ENCODE measurements at regions not wholly inside any gene's neighbourhood (a gene's known extent, or its start where the extent isn't known, plus 50 kb on each side); places are given as distances from the start of the nearest gene placed in this dataset.

- no peak overlapping the region for H2BK20ac ChIP-seq (ENCODE audit: low read depth, low read length)
- peaks cover 8% of the 10 kb centered on the region for H3K4me1 ChIP-seq (ENCODE audit: control insufficient read depth, insufficient read depth, low read length)
- H2AFZ ChIP-seq (replicated peaks; ENCODE audit: low read length, poor library complexity): no peak overlapping the region
- H4K20me1 ChIP-seq (ENCODE audit: insufficient read depth, low read length): no peaks in the 10 kb centered on the region
- ChIA-PET POLR2A (ENCODE audit: unreplicated experiment) (no interaction called here), CTCF (no interaction called here)
- no peaks in the 10 kb centered on the region for H3K27me3 ChIP-seq (ENCODE audit: control insufficient read depth, insufficient read depth, low read length)
- H2BK5ac ChIP-seq (ENCODE audit: low read depth, low read length, poor library complexity, severe bottlenecking): no peak overlapping the region
- dilution Hi-C loops (cut with HindIII; ENCODE audit: low sequenced_read_pairs, unreplicated experiment): no loop called here
- no peak overlapping the region for H3K4ac ChIP-seq (ENCODE audit: low read depth, low read length)
- no peak overlapping the region for H3K27ac ChIP-seq (ENCODE audit: insufficient read depth, low read length)
- no peaks in the 10 kb centered on the region for H3K9me3 ChIP-seq (ENCODE audit: control insufficient read depth, insufficient read depth, low read length)
- TF ChIP-seq BHLHE40 (IDR thresholded peaks at IDR 0.05; ENCODE audit: low read depth, low read length) (no peak), USF2 (IDR thresholded peaks at IDR 0.05; ENCODE audit: low read depth, low read length) (no peak), RFX5 (IDR thresholded peaks at IDR 0.05; ENCODE audit: low read depth, low read length) (no peak), MXI1 (IDR thresholded peaks at IDR 0.05; ENCODE audit: borderline replicate concordance, low read depth, low read length) (no peak), ELK1 (IDR thresholded peaks at IDR 0.05; ENCODE audit: borderline replicate concordance, low read depth, low read length) (no peak), CHD1 (IDR thresholded peaks at IDR 0.05; ENCODE audit: low read depth, low read length) (no peak), FOS (IDR thresholded peaks at IDR 0.05; ENCODE audit: low read depth, low read length) (no peak), RCOR1 (IDR thresholded peaks at IDR 0.05; ENCODE audit: insufficient replicate concordance, low read length) (no peak), POLR2A (IDR thresholded peaks at IDR 0.05; ENCODE audit: low read depth, low read length) (no peak), MAZ (IDR thresholded peaks at IDR 0.05; ENCODE audit: borderline replicate concordance, low read depth, low read length) (no peak), MAFK (IDR thresholded peaks at IDR 0.05; ENCODE audit: low read depth, low read length) (no peak), CTCF (conservative IDR thresholded peaks at IDR 0.05; ENCODE audit: low read depth, low read length) (no peak), NFE2L2 (IDR thresholded peaks at IDR 0.05; ENCODE audit: low read depth, low read length) (no peak), SMC3 (IDR thresholded peaks at IDR 0.05; ENCODE audit: low read depth, low read length) (no peak), RAD21 (IDR thresholded peaks at IDR 0.05; ENCODE audit: low read length) (no peak)
- no peak overlapping the region for H2AK9ac ChIP-seq (replicated peaks; ENCODE audit: low read depth, low read length, poor library complexity)
- peaks cover 7% of the 10 kb centered on the region for H3K9me1 ChIP-seq (ENCODE audit: insufficient read depth, low read length)
- intact Hi-C loops (cut with micrococcal nuclease): loop anchor here (10.0 kb wide), 1 partner anchor 1247 kb away; no protein-coding TSS in a partner anchor
- no TSS peak for BruUV-seq (replicated peaks)
- no peak overlapping the region for H2BK120ac ChIP-seq (ENCODE audit: low read depth, low read length)
- no peak overlapping the region for H3K9ac ChIP-seq (ENCODE audit: low read depth, low read length)
- no peak overlapping the region for H2AK5ac ChIP-seq (ENCODE audit: low read depth, low read length)
- no peak overlapping the region for H4K5ac ChIP-seq (ENCODE audit: low read depth, low read length)
- ATAC-seq (ENCODE audit: low read depth) (no peak), DNase-seq (no peak)
- no peak overlapping the region for H3K18ac ChIP-seq (ENCODE audit: low read depth, low read length)
- H3K14ac ChIP-seq (replicated peaks; ENCODE audit: low read depth, low read length): no peak overlapping the region
- in situ Hi-C loops (cut with MboI; ENCODE audit: low sequenced_read_pairs): no loop called here
- H3K56ac ChIP-seq (ENCODE audit: extremely low read depth, insufficient read depth, low read length): no peak overlapping the region
- H3K23ac ChIP-seq (ENCODE audit: low read depth, low read length): no peak overlapping the region
- no peak overlapping the region; the same call in 2 of the 3 replicates for H2BK15ac ChIP-seq (ENCODE audit: low read depth, low read length)
- H3K4me2 ChIP-seq (ENCODE audit: low read depth, low read length): no peak overlapping the region
- no peaks in the 10 kb centered on the region for H3K36me3 ChIP-seq (ENCODE audit: control insufficient read depth, insufficient read depth, low read length)
- H4K91ac ChIP-seq (ENCODE audit: insufficient read depth, low read depth, low read length): no peak overlapping the region
- no peak overlapping the region for H3K4me3 ChIP-seq (ENCODE audit: insufficient read depth, low read depth, low read length)
- no peaks in the 10 kb centered on the region for H3K79me1 ChIP-seq (ENCODE audit: low read depth in 1 of 2, low read length in 2 of 2)
- no peak overlapping the region for H4K8ac ChIP-seq (ENCODE audit: low read depth in 2 of 2, low read length in 2 of 2)
Measured at GRCh38 chr7:113202284-113202683, 83.9 kb upstream of the SMIM30 start.

Measured in IMR-90 (cell line).